ENCODE measurements at regions not wholly inside any gene's neighbourhood (a gene's known extent, or its start where the extent isn't known, plus 50 kb on each side); places are given as distances from the start of the nearest gene placed in this dataset.
"Not testable (repeated sequence)": the region's sequence is repeated elsewhere in the genome, so short reads cannot be mapped to it uniquely, and the experiment has no call there.

- no peak for DNase-seq
Measured at GRCh38 chr7:67856046-67856445, 859.4 kb downstream of the TYW1 start.

DNA sequence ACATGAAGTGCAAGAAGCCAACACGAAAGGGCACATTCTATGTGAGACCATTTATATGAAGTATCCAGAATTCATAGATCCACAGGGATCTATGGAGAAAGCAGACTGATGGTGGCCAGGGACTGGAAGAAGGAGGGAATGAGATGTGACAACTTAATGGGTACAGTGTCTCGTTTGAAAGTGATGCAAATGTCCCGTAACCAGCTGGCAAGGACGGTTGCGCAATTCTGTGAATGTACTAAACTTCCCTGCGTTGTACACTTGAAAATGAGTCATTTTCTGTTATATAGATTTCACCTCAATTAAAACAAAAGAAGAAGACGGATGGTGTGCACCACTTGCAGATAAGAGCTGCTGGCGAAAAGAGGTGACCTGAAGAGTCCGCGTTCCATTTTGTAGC lies 861.1 kb downstream of the TYW1 start:
- DNase-seq, result no peak

GRCh38 chr7:67858931-67859330 lies 862.3 kb downstream of the TYW1 start:
- no peak for DNase-seq

GRCh38 chr7:67863911-67864310 lies 867.3 kb downstream of the TYW1 start:
- no peak for DNase-seq

DNA sequence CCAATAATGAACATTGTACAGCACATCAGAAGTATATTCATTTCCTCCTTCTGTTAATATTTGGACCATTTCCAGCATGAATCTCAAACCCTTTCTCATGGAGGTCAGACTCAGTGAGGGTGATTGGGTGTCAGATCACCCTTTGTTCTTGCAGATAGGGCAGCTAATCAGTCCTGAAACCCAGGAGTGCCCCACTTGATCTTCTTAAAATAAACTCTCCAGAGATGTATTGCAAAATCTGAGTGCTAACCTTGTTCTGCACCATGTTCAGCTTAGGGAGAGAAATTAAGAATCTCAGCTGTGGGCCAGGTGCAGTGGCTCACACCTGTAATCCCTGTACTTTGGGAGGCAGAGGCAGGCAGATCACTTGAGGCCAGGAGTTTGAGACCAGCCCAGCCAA lies 869.4 kb downstream of the TYW1 start:
- no peak for DNase-seq

- DNase-seq, result no peak
Measured at GRCh38 chr7:67866812-67867211, 870.2 kb downstream of the TYW1 start.

GRCh38 chr7:67870396-67870795 lies 873.8 kb downstream of the TYW1 start:
- DNase-seq, result no peak

- no peak for DNase-seq
Measured at GRCh38 chr7:67875558-67875957, 878.9 kb downstream of the TYW1 start.

GRCh38 chr7:67878808-67879207 lies 882.2 kb downstream of the TYW1 start:
- DNase-seq, result no peak

DNA sequence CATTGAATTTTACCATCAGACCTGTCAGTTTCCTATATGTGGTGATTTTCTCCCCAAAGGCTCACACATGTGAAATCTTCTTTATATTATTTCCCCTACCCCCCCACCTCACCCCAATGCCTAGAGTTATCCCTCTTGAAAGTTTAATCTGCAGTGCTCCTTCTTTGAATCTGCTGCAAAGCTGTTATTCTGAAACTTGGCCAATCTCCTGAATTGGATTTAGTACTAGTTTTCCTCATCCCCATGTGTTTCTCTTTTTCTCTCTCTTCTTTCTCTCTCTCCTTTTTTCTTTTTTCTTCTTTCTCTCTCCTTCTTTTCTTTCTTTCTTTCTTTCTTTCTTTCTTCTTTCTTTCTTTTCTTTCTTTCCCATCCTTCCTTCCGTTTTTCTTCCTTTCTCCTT lies 886.2 kb downstream of the TYW1 start:
- no peak for DNase-seq

- DNase-seq, result no peak
Measured at GRCh38 chr7:67890316-67890715, 893.7 kb downstream of the TYW1 start.

- no peak for DNase-seq
Measured at GRCh38 chr7:67894746-67895145, 898.1 kb downstream of the TYW1 start.

DNA sequence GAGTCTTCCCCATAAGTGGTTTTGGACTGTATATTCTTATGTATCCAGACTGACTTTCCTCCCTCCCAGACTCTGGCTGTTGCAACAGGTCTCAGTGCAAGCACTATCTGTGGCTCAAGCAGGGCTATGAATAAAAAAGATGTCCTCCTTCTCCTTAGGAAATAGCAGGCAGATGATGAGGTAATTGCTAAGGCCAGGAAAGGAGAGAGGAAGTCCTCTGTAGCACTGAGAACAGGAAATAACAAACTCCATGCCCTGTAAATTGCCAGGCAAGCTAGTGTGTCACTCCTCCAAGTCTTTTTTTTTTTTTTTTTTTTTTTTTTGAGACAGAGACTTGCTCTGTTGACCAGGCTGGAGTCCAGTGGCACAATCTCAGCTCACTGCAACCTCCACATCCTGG lies 900.1 kb downstream of the TYW1 start:
- no peak for DNase-seq

DNA sequence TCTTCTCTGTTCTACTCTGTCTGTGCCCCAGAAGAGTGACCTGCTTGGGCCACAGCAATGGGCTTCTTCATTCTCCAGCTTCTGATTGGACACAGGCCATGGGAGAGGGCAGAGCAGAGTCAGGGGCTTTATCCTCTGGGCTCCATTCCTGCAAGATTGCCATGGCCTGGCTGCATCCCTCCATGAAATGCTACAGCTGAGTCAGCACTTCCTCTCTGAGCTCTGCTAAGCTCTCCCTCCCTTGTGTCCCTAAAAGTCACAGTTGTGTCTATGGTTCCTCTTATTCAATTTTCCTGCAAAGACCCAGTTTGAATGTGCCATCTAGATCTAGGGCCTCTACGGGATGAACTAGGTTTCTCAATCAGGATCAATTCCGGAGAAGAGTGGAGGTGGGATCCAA lies 903.8 kb downstream of the TYW1 start:
- no peak for DNase-seq

DNA sequence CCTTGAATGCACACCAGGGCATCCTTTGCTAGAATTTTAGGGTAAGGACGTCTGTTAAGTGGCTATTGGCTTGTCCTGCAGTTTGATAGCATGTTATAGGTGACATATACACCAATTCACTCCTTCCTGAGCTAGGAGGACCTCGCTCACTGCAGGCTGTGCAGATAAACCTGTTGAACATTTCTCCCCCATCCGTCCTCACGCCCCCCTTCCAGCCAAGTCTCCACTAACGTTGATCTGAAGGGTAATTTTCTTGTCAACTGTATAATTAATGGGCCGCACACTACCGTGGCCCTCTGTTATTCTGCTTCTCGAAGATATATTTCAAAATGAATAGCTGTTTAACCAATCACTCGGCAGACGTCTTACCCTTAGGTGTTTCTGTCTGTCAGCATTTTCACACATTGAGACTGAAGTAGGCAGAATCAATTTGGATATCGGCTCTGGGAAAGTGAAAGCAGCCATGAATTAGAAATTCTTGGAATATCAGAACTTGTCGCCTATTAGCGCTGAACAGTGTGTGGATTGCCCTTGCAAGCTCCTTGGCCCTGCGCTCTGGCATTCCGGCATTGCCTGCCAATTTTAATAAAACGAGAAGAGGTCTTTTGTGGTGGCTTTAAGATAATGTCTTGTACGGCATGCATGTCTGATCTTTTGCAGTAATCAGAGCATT lies 905.3 kb downstream of the TYW1 start:
- DNase-seq, result no peak

DNA sequence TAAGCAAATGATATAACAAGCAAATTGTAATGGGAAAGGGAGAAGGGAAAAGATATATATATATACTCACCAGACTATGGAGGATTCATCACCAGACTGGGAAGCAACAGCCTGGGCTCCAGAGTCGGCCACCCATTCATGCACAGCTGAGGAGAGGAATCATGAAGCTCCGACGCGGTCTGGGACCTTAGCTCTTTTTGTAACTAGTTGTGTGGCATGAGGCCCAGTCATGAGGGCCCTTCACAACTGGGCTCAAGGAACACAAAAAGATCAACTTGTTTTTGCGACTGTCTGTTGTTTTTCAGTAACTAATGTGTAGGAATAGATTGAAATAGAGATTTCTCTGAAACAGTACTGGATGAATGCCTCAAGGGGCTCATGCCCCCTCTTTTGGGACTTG lies 911.2 kb downstream of the TYW1 start:
- no peak for DNase-seq

- DNase-seq, result no peak
Measured at GRCh38 chr7:67912437-67912836, 915.8 kb downstream of the TYW1 start.

GRCh38 chr7:67913604-67914003 lies 917.0 kb downstream of the TYW1 start:
- no peak for DNase-seq

DNA sequence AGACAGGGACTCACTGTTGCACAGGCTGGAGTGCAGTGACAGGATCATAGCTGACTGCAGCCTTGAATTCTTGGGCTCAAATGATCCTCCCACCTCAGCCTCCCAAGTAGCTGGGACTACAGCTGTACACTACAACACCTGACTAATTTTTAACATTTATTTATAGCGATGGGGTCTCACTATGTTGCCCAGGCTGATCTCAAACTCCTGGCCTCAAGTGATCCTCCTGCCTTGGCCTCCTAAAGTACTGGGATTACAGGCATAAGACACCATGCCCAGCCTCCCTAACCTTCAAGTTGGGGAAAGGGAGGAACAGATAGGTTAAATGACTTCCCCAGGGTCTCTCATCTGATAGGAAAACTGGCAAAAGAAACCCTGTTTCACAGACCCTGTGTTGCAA lies 919.5 kb downstream of the TYW1 start:
- not testable (repeated sequence) for DNase-seq

DNA sequence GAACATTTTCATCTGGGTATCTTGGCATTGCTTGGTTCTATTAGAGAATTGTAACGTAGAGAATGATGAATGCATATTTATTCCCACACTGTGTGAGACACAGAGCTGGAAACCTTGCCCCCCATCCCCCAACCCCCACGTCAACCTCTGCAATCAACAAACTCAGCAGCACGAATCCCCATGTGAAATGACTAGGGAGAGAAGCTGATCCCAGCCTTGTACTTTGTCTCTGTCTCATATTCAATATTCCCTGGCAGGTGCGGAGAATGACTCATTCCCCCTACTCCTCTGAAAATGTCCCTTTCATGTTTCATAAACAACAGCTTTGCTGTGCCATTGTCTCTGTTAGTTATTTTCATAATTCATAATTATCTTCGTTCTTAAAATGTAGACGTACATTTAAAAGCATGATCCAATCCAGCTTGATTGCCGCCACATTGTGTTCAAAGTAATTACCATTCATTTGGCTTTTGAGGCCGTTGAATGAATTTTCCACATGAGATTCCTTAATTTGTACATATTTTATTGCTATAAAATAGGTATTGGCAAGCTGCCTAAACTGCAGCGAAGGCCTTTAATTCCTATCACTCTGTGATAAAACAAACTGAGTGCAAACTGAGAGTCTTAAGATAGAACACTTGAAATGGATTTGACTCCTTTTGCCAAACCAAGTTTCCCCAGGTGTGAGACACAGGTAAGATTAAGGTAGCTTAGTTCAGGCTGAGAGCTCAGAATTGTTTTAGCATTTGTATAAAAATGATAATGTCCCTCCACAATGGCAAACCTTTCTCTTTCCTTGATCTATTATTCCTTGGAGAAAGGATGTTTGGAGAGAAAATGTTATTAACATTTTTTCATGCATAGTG lies 920.2 kb downstream of the TYW1 start:
- no peak for DNase-seq

DNA sequence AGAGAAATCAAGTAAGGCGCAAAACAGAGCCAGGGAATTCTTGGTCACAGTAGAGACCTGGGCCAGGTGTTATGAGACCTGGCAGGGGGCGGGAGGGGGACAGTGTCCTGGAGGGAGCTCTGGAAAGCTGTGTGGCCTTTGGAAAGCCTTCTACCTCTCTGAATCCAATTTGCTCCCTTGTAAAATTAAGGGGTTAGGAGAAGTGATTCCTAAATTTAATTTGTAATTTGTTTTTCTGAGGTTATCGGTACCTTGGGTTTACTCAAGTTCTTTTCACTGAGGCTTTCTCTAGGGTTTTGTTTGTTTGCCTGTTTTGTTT lies 920.8 kb downstream of the TYW1 start:
- no peak for DNase-seq

DNA sequence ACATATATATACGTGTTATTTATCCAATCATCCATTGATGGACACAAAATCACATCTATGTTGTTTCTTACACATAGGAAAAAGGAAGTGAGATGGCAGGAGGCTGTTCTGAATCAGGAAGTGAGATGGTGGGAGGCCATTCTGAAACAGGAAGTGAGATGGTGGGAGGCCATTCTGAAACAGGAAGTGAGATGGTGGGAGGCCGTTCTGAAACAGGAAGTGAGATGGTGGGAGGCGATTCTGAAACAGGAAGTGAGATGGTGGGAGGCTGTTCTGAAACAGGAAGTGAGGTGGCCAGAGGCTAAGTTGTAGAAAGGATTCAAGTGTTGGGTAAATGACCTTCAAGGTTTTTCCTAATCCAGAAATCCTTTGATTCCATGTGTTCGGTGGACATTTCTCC lies 921.5 kb downstream of the TYW1 start:
- peak; percentile 74 to 75 for DNase-seq

DNA sequence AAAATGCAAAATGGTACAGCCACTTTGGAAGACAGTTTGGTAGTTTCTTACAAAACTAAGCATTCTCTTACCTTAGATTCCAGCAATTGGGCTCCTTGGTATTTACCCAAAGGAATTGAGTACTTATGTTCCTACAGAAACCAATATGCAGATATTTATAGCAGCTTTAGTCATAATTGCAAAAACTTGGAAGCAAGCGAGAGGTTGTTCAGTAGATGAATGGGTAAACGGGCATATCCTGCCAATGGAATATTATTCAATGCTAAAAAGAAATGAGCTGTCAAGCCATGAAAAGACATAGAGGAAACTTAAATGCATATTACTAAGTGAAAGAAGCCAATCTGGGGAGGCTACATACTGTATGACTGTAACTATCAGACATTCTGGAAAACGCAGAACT lies 926.7 kb downstream of the TYW1 start:
- no peak for DNase-seq

DNA sequence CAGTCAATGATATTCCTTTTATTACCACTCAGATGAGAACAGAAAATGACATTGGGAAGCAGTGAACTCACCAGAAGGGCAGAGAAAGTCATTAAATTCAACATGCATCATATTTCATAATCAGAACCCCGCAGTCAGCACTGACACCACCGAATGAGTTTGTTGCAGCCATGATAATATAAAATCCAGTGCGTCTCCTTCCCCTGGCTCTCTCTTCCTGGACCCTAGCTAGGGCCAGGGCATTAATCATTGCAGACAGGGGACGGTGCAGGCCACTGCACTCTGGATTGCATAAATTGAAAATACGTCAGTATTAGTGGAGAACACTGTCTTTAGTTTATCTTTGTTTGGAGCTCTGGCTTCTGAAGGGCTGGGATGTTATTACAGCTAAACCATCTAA lies 931.5 kb downstream of the TYW1 start:
- DNase-seq, result no peak

DNA sequence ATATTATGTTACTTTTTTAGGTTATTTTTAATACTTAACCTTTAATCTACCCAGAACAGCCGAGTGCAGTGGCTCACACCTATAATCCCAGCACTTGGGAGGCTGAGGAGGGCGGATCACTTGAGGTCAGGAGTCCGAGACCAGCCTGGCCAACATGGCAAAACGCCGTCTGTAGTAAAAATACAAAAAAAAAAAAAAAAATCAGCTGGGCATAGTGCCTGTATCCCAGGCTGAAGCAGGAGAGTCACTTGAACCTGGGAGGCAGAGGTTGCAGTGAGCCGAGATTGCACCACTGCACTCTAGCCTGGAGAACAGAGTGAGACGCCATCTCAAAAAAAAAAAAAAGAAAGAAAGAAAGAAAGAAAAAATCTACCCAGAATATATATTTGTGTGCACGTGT lies 939.8 kb downstream of the TYW1 start:
- not testable (repeated sequence) for DNase-seq

All from Kasumi-1 (cell line).